Eye (tissue), 1 donor: ENCODE measurements at regions not wholly inside any gene's neighbourhood (a gene's known extent, or its start where the extent isn't known, plus 50 kb on each side); places are given as distances from the start of the nearest gene placed in this dataset.
"Not testable (repeated sequence)": the region's sequence is repeated elsewhere in the genome, so short reads cannot be mapped to it uniquely, and the experiment has no call there.

Experiments used
- DNase-seq: peaks from one replicate; pipeline ENCODE4 v3.0.0-alpha.2; 2015

DNA sequence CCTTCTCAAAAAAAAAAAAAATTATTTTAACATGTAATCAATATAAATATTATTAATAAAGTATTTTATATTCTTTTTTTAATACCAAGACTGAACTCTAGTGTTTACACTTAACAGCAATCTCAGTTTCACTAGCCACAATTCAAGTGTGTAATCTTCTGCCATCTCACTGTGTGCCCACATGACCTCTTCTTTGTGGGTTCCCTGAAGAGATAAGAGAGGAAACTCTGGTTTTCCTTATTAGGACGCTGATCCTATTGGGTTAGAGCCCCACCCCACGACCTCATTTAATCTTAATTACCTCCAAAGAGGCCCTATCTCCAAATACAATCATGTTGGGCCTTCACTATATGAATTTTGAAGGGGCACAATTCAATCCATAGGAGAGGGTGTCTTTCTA lies 177.6 kb downstream of the STK31 start:
- DNase-seq, result no peak

DNA sequence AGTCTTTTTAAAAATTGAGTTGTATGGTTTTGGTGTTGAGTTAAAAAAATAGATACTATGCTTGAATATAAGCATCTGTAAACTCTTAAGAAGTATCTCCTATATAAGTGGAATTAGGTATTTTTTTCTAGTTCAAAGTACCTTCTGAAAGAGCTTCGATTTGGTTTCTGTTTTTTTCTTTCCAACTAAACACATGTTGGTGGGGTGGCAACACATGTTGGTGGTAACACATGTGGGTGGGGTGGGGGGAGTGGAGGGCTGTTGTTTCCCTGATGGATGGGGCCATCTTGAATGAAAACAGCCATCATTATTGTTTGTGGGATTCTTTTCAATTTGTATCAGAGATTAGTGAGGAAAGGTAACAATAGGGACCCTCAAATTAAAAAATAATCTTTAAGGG lies 178.9 kb downstream of the STK31 start:
- DNase-seq, result no peak

DNA sequence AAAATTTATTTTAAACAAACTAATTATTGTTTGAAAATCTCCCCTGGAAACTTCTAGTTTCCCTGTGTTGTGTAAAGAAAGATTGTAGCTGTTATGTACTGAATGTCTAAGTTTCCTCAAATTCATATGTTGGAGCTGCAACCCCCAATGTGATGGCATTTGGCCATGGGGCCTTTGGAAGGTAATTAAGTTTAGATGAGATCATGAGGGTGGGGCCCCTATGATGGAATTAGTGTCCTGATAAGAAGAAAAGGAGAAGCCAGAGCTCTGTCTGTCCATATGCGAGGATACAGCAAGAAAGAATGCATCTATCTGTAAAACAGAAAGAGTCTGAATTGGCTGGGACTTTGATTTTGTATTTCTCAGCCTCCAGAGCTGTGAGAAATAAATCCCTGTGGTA lies 179.5 kb downstream of the STK31 start:
- no peak for DNase-seq

DNA sequence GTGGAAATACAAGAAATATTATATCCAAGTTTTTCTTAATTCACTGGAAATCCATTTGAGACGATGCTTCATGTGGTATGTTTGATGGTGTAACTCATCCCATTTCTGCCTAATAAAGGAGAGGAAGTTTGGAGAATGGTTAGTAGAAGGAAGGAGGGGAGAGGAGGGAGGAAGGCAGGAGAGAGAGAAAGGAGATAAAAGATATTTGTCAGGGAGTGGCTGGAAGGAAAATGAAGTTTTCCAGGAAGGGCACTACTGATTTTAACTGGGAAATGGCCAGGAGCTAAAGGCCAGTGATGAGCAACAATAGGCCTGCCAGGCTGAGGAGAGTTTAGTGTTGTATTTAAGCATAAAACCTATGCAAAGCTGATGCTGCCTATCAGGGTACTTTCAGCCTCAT lies 182.0 kb downstream of the STK31 start:
- no peak for DNase-seq

DNA sequence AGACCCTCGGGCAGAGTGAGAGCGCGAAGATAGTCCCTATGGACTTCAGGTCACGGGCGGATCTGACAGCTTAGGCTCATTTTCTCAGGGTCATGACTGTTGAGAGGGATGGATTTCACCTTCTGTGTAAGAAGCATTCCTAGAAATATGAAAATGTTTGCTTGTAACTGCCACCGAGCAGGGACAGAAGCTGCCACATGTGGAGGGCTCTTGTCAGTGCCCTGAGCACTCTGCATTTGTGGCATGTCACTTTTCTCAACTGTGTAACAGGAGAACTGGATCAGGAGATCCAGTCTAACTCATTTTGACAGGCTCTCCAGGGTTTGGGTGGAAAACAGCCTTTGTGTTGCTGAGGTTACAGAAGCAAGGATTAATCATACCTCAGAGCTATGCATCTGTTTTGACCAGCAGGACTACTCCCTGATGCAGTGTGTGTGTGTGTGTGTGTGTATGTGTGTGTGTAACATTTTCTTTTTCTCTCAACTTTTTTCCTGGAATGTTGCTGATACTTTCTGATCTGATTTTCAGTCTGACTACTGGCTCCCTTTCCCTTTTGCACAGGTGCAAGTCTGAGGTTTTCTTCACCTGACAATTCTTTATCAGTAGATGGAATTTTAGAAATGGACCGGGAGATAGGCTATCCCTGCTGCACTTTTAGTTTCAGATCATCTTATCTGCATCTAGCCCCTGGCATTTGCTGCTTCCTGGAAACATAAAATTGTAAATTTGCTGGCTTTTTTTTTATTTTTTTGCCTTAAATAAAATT lies 183.3 kb downstream of the STK31 start:
- peak; percentile 84 for DNase-seq

DNA sequence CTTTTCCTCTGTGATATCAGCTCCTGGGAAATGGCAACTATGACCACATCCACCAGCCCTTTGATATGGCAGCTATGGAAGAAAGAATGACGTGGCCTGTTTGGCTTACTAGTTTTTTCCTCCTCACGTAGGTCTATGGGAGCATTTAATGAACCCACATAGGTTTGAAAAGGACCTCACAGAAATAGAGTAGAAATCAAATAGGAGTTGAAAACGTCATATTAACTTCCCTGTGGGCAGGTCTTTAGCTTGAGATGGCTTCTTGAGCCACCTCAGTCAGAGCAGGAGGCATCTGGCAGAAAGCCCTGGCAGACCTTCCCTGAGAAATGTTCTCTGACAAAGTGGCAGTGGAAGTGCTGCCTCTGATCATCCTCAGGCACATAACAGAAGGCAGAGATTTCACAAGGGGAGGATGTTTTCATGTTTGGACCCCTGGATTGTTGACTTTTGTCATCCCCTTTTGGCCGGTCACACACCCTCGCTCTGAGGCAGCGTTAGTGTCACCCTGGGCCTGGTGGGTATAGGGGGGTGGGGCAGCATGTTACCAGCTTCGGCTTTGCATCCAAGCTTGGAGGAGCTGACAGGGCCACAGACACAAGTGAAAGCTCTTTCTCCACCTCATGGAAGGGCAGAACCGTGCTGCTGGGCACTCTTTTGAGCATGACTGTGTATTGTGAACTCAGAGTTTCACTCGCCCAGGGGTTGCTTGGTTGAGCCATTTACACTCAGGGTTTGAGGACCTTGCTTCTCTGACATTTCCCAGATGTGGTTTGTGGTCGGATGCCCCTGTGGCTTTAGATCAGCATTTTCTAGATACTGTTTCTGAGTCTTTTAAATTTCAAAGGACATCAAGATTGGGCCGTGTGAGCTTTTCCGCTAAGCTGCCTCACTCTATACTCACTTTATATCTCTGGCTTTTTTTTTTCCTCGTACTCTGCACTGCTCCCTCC lies 184.2 kb downstream of the STK31 start:
- peak; percentile 18 for DNase-seq

DNA sequence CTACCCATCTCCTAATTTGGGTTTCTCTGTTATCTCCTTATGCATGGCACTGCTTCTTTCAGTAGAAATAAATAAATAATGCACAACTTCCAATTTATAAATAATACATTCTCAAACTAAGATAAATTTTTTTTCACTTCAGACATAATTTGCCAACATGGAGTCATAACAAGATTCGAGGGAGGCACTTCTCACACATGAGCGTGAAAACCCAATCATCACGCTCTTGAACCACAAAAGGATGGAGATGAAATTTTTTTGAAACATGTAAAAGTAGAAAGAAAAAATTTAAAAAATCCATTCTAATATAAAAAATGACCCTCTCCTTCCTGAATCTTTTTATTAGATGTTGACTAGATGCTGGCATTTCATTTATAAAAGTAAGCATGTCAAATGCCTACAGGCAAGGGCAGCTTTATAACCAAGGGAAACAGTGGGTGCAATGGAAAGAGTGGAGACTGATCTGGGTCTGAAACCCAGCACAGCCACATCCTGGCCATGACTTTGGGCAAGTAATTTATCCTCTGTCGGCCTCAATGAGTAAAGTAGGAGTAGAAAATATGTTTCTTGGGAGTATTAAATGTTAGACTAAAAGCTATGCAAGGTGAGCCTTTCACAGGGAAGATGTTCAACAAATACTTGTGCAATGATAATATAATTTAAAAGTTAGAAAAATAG lies 185.0 kb downstream of the STK31 start:
- no peak for DNase-seq

DNA sequence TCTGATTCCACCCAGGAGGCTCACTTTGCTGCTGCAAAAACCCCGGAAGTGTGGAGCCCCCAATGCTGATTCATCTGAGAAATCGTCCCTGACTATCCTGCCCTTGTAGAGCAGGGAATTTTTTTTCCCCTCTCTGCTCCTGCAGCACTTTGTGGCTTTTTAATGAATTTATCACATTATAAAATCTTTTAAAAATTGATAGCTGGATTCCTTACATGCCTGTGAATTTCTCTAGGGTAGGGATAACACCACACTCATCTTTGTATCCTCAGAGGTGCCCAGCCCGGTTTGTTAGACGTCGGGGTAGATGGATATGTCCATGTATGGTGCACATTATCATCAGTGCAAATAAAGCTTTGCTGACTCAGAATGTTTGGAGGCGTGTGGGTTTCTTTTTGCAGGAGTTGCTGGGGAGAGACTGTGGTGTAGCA lies 185.7 kb downstream of the STK31 start:
- peak; percentile 6 for DNase-seq

DNA sequence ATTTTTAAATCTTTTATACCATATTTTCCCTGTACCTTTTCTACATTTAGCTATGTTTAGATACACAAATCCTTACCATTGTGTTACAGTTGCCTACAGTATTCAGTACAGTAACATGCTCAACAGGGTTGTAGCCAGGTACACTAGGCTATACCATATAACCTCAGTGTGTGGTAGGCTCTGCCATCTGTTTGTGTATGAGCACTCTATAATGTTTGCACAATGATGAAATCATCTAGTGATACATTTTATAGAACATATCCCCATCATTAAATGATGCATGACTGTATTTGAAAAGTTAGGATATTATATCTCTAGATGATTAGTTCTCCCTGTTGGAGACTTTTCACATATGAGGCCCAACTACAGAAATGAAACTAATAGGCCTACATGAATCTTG lies 188.6 kb downstream of the STK31 start:
- DNase-seq, result no peak

DNA sequence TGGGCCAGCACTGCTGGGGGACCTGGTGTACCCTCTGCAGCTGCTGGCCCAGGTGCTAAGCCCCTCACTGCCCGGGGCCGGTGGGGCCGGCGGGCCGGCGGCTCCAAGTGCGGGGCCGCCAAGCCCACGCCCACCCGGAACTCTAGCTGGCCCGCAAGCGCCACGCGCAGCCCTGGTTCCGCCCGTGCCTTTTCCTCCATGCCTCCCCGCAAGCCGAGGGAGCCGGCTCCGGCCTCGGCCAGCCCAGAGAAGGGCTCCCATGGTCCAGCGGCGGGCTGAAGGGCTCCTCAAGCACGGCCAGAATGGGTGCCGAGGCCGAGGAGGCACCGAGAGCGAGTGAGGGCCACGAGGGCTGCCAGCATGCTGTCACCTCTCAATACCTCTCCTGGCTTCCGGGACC lies 194.9 kb downstream of the STK31 start:
- not testable (repeated sequence) for DNase-seq

DNA sequence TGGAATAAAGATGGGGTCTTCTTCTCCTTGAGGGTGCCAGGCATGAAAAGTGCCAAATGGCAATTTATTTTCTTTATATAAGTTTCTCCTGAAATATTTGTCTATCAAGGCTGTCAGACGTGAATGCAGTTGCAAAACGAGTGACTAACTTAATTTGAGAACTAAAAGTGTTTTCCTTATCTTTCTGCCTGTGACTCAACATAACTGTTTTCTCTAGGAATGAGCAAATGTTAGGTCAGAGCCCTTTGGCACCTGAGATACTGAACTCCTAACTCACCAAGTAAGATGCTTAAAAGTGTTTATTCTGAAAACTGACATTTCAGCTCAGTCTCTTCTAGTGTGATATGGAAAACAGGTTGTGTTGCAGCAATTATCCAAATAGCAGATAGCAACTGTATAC lies 197.0 kb downstream of the STK31 start:
- DNase-seq, result no peak

DNA sequence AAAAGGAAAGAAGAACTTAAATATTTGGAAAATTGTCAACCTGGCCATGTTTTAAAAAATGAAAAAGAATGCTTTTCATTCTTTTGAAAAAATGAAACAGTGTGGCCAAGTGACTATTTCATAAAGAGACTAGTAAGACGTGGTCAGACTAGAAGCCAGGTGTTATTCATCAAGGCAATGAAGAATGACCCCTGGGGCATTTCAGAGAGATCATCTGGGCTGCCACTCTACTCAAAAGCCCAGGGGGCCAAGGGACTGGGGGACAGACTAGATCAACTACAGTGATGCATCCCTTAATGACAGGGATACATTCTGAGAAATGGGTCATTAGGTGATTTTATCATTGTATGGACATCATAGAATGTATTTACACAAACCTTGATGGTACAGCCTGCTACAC lies 199.4 kb downstream of the STK31 start:
- DNase-seq, result no peak

DNA sequence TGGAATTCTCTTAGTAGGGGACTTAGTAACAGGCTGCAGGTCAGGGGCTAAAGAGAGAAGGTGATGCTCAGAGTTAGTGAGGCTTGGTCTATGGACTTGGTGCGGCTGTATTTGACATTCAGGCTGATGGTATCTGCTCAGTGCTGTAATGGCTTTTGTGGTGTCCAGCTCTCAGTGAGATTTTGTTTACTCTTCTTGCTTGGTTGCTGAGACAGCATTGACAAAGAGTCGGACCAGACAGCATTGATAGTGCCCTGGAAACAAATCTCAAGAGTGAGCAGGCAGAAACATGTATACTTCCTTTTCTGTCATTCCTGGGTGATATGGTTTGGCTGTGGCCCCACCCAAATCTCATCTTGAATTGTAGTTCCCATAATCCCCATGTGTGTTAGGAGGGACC lies 202.0 kb downstream of the STK31 start:
- no peak for DNase-seq

DNA sequence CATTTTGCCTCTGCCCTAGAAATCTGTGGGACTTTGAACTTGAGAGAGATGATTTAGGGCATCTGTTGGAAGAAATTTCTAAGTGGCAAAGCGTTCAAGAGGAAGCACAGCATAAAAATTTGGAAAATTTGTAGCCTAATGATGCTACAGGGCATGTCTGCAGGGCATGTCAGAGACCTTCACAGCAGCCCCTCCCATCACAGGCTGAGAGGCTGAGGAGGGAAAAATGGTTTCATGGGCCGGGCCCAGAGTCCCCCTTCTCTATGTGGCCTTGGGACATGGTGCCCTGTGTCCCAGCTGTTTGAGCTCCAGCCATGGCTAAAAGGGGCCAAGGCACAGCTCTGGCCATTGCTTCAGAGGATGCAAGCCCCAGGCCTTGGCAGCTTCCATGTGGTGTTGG lies 203.0 kb downstream of the STK31 start:
- no peak for DNase-seq

DNA sequence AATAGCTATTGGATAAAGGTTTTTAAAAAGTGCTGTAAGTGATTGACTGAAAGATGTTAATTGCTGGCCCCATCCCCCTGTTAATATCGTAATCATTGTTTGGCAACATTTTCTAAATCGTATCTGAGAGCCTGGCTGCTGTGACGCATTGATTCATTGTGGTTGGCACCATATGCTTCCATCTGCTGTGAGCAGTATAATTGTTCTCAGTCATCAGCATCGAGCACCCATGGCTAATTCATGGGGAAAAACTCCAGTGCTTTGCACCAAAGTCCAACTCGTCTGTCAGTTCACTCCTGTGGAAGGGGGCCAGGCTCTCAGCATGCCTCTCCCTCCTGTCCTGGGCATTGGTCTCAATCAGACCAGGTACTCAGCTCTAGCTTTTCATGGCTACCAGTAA lies 205.2 kb downstream of the STK31 start:
- DNase-seq, result peak; percentile 23

DNA sequence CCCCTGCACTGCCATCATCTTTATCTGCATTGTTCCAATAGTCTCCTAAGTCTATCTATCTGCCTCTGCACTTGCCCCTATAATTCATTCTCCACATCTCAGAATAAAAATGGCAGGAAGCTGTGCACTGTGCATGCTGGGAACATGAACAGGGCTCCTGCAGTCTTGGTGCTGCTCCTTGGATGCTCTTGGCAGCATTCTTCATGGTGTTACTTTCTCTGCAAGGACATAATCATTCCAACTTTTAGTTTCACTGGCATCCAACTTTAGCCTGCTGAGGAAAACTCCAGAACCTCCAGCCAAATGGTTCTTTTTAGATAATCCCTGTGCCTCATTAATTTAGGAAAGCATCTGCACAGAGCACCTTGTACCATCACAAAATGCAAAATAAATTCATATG lies 208.3 kb downstream of the STK31 start:
- DNase-seq, result no peak

DNA sequence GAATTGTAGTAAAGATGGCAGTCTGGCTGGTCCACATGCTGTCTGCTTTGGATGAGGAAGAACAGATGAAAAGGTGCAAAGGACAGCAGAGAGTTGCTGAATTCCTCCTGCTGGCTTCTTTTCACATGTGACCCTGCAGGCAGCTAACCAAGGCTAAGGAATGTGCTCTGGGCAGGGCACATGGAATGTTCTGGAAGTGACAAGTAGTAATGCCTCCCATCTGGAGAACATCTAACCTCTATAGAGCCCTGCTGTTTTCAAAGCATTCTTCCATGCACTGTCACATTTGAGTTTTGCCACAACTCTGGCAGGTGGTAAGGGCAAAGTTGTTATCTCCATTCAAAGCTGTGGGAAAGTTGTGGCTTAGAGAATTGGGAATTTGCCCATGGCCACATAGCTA lies 208.8 kb downstream of the STK31 start:
- DNase-seq, result no peak

DNA sequence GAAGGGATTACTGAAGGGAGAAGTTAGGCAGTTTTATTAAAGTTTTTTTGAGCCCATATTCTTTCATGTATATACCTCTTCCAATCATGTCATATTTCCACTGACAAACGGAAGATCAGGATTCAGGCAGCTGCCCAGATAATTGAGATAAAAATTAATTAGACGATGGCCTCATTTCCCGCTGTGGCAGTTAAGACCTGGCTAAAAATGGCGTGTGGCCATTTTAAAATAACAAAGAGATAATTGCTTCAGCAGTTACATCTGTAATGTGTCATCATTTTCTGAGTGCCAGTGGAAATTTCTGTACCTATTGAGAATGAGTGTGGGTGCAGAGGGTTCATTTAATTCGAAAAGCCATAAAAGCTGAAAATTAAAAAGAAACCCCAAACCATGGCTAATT lies 215.1 kb downstream of the STK31 start:
- DNase-seq, result peak; percentile 38

DNA sequence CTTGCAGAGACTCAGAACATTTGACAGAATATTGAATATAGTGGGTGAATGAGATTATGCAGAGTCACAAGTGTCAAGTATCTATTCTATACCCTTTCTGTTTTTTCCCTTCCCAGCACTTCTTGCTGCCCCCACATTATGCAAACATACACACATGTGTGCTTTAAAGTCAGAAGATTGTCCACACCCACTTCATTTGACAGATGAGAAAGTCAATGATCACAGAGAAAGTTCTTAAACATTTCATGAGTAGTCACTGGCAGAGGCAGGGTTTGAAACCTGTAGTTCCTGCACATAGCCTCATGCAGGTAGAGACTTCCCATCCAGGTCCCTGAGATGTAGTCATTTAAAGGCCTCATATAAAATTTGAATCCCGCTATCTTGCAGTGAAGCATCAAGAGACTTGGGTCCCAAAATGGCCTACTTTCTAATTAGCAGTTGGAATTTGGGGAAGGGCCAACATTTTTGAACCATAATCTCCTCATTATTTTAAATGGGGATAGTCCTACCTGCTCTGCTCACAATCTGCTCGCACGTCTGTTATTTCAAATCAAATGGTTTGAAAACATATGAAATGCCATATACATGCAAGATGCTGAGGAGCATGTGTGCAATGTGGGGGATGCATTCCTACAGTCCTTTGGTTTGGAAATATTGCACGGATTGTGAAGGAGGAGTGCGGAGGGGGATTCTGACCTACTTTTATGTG lies 217.8 kb downstream of the STK31 start:
- peak; percentile 15 for DNase-seq

DNA sequence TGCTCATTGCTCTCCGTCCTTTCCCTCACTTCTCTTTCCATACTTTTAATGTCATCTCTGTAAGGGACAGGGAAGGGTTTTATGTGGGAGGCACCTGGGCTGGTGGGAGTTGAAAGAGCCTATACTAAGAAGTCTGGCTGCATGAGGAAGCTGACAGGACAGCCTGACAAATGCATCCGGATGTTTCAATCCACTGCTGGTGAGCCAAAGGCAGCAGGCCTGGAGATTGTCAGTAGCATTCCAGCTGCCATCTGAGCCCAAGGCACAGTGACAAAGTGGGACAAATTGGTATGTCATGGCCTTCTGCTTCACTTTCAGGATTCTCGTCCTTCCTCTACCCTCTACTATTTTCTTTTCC lies 218.4 kb downstream of the STK31 start:
- DNase-seq, result peak; percentile 65

DNA sequence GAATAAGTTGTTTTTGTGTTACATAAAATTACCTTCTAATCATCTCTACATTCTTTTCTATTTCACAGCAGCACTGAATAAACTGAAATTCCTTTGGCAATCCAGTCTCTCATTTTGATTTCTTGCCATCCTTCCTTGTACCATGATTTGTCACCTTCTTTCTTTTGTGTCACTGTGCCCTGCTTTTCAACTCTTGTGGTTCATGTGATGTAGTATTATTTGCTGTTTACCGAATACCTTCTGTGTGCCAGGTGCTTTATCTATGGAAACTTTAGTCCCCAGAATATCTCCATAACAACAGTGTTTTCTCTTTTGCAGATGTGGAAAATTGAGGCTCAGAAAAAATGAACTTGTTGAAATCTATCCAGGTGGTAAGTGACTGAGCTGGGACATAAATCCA lies 220.3 kb downstream of the STK31 start:
- DNase-seq, result no peak

DNA sequence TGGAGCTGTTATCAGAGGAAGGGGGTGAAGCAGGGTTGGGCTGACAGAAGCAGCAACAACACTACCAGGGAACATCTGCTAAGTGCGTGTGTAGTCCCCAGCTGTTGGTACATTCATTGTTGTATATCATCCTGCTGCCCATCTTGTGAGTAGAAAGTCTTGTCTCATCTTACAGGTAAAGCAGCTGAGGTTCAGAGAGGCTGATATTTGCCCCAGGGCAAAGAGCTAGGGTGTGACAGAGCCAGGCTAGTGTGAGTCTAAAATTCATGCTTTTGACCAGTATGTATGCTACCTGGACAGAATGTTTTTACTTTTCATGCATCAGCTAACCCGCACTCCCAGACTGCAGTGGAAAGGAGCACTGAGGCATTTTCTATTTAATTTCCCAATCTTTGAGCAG lies 221.6 kb downstream of the STK31 start:
- peak; percentile 27 for DNase-seq

DNA sequence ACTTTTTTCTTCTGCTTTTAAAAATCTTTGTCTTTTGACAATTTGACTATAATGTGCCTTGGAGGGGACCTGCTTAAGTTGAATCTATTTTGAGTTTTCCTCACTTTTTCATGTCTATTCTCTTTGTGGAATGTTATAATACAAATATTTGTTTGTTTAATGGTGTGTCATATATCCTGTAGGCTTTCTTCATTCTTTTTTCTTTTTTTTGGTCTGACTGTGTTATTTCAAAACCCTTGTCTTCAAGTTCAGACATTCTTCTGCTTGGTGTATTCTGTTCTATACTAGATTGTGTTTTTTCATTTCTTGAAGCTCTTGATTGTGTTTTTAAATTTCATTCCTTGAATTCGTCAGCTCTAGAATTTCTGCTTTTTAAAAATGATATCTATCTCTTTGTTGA lies 228.2 kb downstream of the STK31 start:
- no peak for DNase-seq
